OCI-LY7 (cell line): ENCODE measurements at regions not wholly inside any gene's neighbourhood (a gene's known extent, or its start where the extent isn't known, plus 50 kb on each side); places are given as distances from the start of the nearest gene placed in this dataset.
"Not testable (repeated sequence)": the region's sequence is repeated elsewhere in the genome, so short reads cannot be mapped to it uniquely, and the experiment has no call there.

Experiments
- BruUV-seq: library from RNA; stranded (reverse); fragments of 400-500 nt; replicated peaks from 2 replicates; lab custom pipeline; 2021; lab: Mats Ljungman, UMichigan
- CTCF ChIA-PET: fragments of 300-600 bp; sonication (Branson Sonifier 250); formaldehyde crosslinking; loops from one replicate; lab custom pipeline; 2022; ENCODE audit warnings: antibody characterized with exemption; ENCODE audit not compliant: unreplicated experiment; lab: Charles Lee
- POLR2A ChIA-PET: fragments of 300-600 bp; sonication (Branson Sonifier 250); formaldehyde crosslinking; loops from one replicate; lab custom pipeline; 2022; ENCODE audit warnings: antibody characterized with exemption; lab: Charles Lee
- DNase-seq: peaks from one replicate; pipeline ENCODE4 v3.0.0-alpha.2; 2015; ENCODE audit warnings: low spot score
- H2AFZ ChIP-seq: fragments of 200-600 bp; sonication (generic), shearing (Covaris generic); 2 replicates; pipeline ENCODE4 v1.6.1; 2014; ENCODE audit warnings: mild to moderate bottlenecking, antibody characterized with exemption, low read length, moderate library complexity
- H3K27ac ChIP-seq: fragments of 200-600 bp; sonication (generic); 2 replicates; pipeline ENCODE4 v1.5.1; 2014; ENCODE audit warnings: mixed run types, low read depth, mild to moderate bottlenecking, moderate library complexity, low read length, inconsistent platforms; ENCODE audit not compliant: poor library complexity, severe bottlenecking
- H3K36me3 ChIP-seq: fragments of 200-600 bp; sonication (generic); 2 replicates; pipeline ENCODE4 v1.6.1; 2014; ENCODE audit warnings: mild to moderate bottlenecking, antibody characterized with exemption, low read length, moderate library complexity, mixed read lengths; ENCODE audit not compliant: insufficient read depth
- H3K4me1 ChIP-seq: fragments of 200-600 bp; sonication (generic); 2 replicates; pipeline ENCODE4 v1.5.1; 2014; ENCODE audit warnings: mild to moderate bottlenecking, low read length; ENCODE audit not compliant: insufficient read depth, poor library complexity, severe bottlenecking
- H3K4me2 ChIP-seq: fragments of 200-600 bp; sonication (generic); 2 replicates; pipeline ENCODE4 v1.6.1; 2014; ENCODE audit warnings: mild to moderate bottlenecking, low read length
- H3K4me3 ChIP-seq: fragments of 200-600 bp; sonication (generic); 2 replicates; pipeline ENCODE4 v1.5.1; 2014; ENCODE audit warnings: mild to moderate bottlenecking, low read depth, low read length; ENCODE audit not compliant: poor library complexity, severe bottlenecking
- H3K79me2 ChIP-seq: fragments of 200-600 bp; sonication (generic); 2 replicates; pipeline ENCODE4 v1.6.1; 2016; ENCODE audit warnings: low read depth, mild to moderate bottlenecking, low read length, moderate library complexity, mixed read lengths; ENCODE audit not compliant: insufficient read depth
- H3K9me2 ChIP-seq: fragments of 200-600 bp; sonication (generic); 2 replicates; pipeline ENCODE4 v1.6.1; 2016; ENCODE audit warnings: mild to moderate bottlenecking, low read length, mixed read lengths; ENCODE audit not compliant: insufficient read depth
- H3K9me3 ChIP-seq: fragments of 200-600 bp; sonication (generic); 2 replicates; pipeline ENCODE4 v1.6.1; 2014; ENCODE audit warnings: mild to moderate bottlenecking, mixed run types, low read length, mixed read lengths
- H4K20me1 ChIP-seq: fragments of 200-600 bp; sonication (generic); 2 replicates; pipeline ENCODE4 v1.6.1; 2014; ENCODE audit warnings: mild to moderate bottlenecking, antibody characterized with exemption, low read length, moderate library complexity, mixed read lengths; ENCODE audit not compliant: insufficient read depth
- EZH2phosphoT487 ChIP-seq: fragments of 200-600 bp; sonication (generic); IDR thresholded peaks from 2 replicates; pipeline ENCODE4 v1.6.1; 2018; ENCODE audit warnings: low read depth, borderline replicate concordance, mild to moderate bottlenecking, mixed run types, antibody characterized with exemption, low read length, moderate library complexity, mixed read lengths
- intact Hi-C: fragments of 100-400 bp; cut with micrococcal nuclease; formaldehyde crosslinking; loops from one replicate; pipeline ENCODE4 v1.10.0; 2022; ENCODE audit not compliant: unreplicated experiment
- TF ChIP-seq, protein P1 (sequence below): fragments of 200-600 bp; sonication (generic); conservative IDR thresholded peaks from 2 replicates; pipeline ENCODE4 v1.5.1; 2014; ENCODE audit warnings: mild to moderate bottlenecking, antibody characterized with exemption, low read length, moderate library complexity, mixed read lengths

DNA sequence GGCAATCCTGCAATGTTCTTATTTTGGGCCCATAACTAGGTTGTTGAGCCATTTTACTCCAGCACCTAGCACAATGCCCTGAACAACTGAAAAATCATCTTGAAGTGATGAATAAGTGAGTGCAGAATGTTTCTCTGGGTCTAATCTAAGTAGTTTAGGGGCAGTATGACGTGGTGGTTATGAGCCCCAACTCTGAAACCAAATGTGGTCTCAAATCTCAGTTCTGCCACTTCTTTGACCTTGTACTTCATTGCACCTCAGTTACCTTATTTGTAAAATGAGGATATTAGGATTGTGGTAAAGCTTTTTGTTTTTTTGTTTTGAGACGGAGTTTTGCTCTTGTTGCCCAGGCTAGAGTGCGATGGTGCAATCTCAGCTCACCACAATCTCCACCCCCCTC is 80.9 kb upstream of the SNX2 start:
- H3K4me1 ChIP-seq: peaks cover 5% of the 10 kb centered on the region
- ChIA-PET POLR2A (no interaction called here), CTCF (no interaction called here)

DNA sequence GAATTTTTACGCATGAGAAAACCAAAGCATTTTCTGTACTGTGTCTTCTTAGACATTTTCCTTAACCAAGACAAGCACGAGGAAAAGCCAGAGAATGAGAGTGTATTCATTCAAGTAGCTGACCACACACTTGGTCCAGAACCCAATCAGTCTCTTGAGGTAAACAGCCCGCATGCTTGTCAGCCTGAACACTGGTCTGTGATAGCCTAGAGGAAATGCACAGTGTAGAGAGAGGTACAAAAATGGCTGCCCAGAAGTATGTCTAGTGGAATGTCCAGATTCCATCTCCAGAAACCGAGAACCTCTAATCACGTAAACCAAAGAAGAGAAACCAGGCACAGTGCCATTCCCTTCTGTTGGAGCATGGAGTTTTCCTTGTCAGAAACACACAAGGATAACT is 80.0 kb upstream of the SNX2 start:
- H3K27ac ChIP-seq: no peak overlapping the region
- H3K4me1 ChIP-seq: peaks cover 5% of the 10 kb centered on the region
- no peak overlapping the region for H3K4me3 ChIP-seq
- CTCF ChIA-PET: no interaction called here
- no peak overlapping the region for H2AFZ ChIP-seq
- no peaks in the 10 kb centered on the region for H4K20me1 ChIP-seq
- no peaks in the 10 kb centered on the region for H3K36me3 ChIP-seq
- POLR2A ChIA-PET: interaction anchor here (0.7 kb wide), 1 partner anchor 10 kb away, joined by 3 read pairs; no protein-coding TSS in a partner anchor
- H3K4me2 ChIP-seq: no peak overlapping the region
- no peaks in the 10 kb centered on the region for H3K9me2 ChIP-seq
- H3K79me2 ChIP-seq: no peaks in the 10 kb centered on the region
- no TSS peak for BruUV-seq
- no peaks in the 10 kb centered on the region for H3K9me3 ChIP-seq
- intact Hi-C loops: no loop called here
- DNase-seq: no peak
- TF ChIP-seq EZH2phosphoT487: no peak
- TF ChIP-seq, protein P1, sequence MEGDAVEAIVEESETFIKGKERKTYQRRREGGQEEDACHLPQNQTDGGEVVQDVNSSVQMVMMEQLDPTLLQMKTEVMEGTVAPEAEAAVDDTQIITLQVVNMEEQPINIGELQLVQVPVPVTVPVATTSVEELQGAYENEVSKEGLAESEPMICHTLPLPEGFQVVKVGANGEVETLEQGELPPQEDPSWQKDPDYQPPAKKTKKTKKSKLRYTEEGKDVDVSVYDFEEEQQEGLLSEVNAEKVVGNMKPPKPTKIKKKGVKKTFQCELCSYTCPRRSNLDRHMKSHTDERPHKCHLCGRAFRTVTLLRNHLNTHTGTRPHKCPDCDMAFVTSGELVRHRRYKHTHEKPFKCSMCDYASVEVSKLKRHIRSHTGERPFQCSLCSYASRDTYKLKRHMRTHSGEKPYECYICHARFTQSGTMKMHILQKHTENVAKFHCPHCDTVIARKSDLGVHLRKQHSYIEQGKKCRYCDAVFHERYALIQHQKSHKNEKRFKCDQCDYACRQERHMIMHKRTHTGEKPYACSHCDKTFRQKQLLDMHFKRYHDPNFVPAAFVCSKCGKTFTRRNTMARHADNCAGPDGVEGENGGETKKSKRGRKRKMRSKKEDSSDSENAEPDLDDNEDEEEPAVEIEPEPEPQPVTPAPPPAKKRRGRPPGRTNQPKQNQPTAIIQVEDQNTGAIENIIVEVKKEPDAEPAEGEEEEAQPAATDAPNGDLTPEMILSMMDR: no peak

More for the DNA sequence above, 80.9 kb upstream of the SNX2 start:
- no peak for TF ChIP-seq EZH2phosphoT487
- TF ChIP-seq, protein P1: no peak
- BruUV-seq: no TSS peak
- H3K79me2 ChIP-seq: no peaks in the 10 kb centered on the region
- intact Hi-C loops: no loop called here
- no peaks in the 10 kb centered on the region for H3K36me3 ChIP-seq
- no peak for DNase-seq
- no peaks in the 10 kb centered on the region for H3K9me2 ChIP-seq
- H4K20me1 ChIP-seq: no peaks in the 10 kb centered on the region
- no peak overlapping the region for H3K27ac ChIP-seq
- no peaks in the 10 kb centered on the region for H3K9me3 ChIP-seq
- no peak overlapping the region for H3K4me3 ChIP-seq
- no peak overlapping the region for H2AFZ ChIP-seq
- no peak overlapping the region for H3K4me2 ChIP-seq

DNA sequence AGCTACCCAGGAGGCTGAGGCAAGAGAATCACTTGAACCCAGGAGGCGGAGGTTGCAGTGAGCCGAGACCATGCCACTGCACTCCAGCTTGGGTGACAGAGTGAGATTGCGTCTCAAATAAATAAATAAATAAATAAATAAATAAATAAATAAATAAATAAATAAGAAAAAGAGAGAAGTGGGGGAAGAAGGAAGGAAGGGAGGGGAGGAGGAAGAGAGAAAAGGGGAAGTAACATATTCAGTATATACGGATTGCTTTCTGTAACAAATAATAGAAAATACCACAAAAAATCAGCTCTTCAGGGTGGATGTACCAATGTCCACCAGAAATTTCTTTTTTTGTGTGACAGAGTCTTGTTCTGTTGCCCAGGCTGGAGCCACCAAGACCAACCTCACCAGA is 78.1 kb upstream of the SNX2 start:
- H4K20me1 ChIP-seq, CTCF ChIA-PET, H3K9me3 ChIP-seq, H3K79me2 ChIP-seq, H3K4me3 ChIP-seq, POLR2A ChIA-PET, H3K27ac ChIP-seq, H3K36me3 ChIP-seq, intact Hi-C loops, DNase-seq, H3K4me1 ChIP-seq, H3K4me2 ChIP-seq, H3K9me2 ChIP-seq, H2AFZ ChIP-seq, BruUV-seq: not testable (repeated sequence)
